ENCODE measurements at regions not wholly inside any gene's neighbourhood (a gene's known extent, or its start where the extent isn't known, plus 50 kb on each side); places are given as distances from the start of the nearest gene placed in this dataset.

DNA sequence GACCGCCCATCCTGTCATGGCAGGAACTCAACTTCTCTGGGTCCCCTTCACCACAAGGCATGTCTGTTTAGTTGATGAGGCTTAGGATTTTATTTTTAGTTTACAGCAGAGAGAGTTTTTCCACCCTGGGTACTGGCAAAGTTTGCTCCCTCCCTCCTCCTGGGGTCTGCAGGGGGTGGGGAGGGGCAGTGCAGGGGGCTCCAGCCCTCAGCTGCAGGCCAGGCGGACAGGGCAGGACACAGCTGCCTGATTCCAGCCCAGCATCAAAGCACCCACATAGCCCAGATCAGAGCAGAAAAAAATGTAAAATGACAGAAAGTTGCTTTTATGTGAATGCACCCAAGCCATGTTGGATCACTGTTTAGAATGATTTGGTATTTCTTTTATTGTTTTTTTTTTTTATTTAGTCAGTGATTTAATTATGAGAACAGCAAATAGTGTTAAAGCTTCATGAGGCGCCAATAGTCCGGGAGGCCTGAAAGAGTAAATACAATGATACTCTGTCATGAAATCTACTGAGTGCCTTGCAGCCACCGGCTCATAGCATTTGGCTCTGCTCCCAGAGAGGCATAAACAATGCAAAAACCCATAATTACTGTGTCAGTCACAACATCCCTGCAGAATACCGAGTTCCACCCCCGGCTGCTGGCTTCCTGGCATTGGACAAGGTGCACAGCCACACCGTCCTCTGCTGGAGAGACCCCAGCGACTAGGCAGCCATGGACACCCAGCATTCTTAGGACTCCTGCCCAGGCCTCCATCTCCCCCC is 923.5 kb downstream of the UQCRFS1 start:
- no peak overlapping the region for H3K4me3 Mint-ChIP-seq
- ChIA-PET CTCF (no interaction called here), POLR2A (no interaction called here)
- intact Hi-C loops (cut with DNase I, micrococcal nuclease) = no loop called here
- H3K27ac Mint-ChIP-seq = no peak overlapping the region
- ATAC-seq (no peak), DNase-seq (no peak)
- no peaks in the 10 kb centered on the region for H3K9me3 Mint-ChIP-seq (ENCODE audit: low read depth)
- no peaks in the 10 kb centered on the region for H3K4me1 Mint-ChIP-seq
- H3K27me3 Mint-ChIP-seq = peaks cover 2% of the 10 kb centered on the region
- no peaks in the 10 kb centered on the region for H3K36me3 Mint-ChIP-seq (ENCODE audit: low read depth)

DNA sequence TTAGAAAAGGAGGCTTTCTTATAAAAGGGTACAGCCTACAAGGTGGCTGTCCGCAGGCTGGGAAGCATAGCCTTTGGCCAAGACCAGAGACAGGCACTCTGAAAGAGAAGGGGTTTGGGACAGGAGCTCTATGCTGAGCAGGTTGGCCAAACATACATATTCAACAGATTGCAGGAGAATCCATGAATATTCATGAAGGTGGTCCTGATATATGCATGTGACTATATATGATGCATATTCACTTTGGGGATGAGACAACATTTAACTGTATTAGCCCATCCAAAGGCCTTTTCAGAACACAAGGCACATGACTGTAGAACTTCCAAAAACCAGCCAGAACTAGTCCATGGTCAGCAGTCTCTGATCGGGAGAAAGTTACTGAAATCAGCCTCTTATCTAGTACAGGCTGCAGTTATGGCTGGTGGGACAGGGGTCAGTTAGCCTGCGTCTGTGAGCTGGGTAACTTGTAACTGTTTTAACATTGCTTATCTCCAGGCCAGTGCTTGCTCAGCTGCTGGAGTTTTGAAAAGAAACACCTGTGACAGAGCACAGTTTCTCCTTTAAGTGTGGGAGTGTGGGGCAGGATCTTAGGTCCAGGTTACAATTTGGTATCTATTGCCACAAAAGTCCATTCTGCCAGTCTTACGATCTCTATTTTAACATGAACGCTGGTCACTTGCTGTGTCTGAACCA is 924.2 kb downstream of the UQCRFS1 start:
- no peak overlapping the region for H3K27ac Mint-ChIP-seq
- intact Hi-C loops (cut with DNase I, micrococcal nuclease) = no loop called here
- CTCF ChIA-PET = interaction anchor here (0.6 kb wide), 1 partner anchor 8 kb away, joined by 3 read pairs; no protein-coding TSS in a partner anchor

DNA sequence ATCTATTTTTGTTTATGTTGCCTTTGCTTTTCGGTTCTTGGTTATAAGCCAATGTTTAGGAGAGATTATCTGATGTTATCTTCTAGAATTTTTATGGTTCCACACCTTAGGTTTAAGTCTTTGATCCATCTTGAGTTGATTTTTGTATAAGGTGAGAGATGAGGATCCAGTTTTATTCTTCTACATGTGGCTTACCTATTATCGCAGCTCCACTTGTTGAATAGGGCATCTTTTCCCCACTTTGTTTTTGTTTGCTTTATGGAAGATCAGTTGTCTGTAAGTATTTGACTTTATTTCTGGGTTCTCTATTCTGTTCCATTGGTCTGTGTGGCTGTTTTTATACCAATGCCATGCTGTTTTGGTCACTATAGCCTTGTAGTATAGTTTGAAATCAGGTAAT is 927.0 kb downstream of the UQCRFS1 start:
- Mint-ChIP-seq H3K4me1 (no peaks in the 10 kb centered on the region), H3K4me3 (no peak overlapping the region), H3K9me3 (ENCODE audit: low read depth) (no peaks in the 10 kb centered on the region), H3K27me3 (peaks cover 2% of the 10 kb centered on the region), H3K27ac (no peak overlapping the region), H3K36me3 (ENCODE audit: low read depth) (no peaks in the 10 kb centered on the region)
- CTCF ChIA-PET = interaction anchor here (0.8 kb wide), 1 partner anchor 94 kb away, joined by 3 read pairs; no protein-coding TSS in a partner anchor
- ATAC-seq (no peak), DNase-seq (no peak)
- POLR2A ChIA-PET = no interaction called here
- intact Hi-C loops (cut with DNase I, micrococcal nuclease) = no loop called here

More for the DNA sequence above, 924.2 kb downstream of the UQCRFS1 start:
- no peak overlapping the region for H3K4me3 Mint-ChIP-seq
- peaks cover 2% of the 10 kb centered on the region for H3K27me3 Mint-ChIP-seq
- no peaks in the 10 kb centered on the region for H3K36me3 Mint-ChIP-seq (ENCODE audit: low read depth)
- no peaks in the 10 kb centered on the region for H3K9me3 Mint-ChIP-seq (ENCODE audit: low read depth)
- no peak for ATAC-seq
- DNase-seq = no peak
- H3K4me1 Mint-ChIP-seq = no peaks in the 10 kb centered on the region
- POLR2A ChIA-PET = no interaction called here

DNA sequence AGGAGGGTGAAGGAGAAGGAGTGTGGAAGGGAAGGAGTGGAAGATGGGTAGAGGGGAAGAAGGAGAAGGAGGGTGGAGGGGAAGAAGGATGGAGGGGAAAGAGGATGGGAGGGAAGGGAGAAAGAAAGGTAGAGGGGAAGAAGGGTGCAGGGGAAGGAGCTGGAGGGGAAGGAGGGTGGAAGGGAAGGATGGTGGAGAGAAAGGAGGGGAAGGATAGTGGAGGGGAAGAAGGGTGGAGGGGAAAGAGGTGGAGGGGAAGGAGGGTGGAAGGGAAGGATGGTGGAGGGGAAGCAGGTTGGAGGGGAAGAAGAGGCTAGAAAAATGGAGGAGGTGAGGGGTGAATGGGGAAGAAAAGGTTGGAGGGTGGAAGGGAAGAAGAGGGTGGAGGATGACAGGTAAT is 927.9 kb downstream of the UQCRFS1 start:
- ChIA-PET CTCF (interaction anchor here (0.8 kb wide), 1 partner anchor 93 kb away, joined by 3 read pairs; no protein-coding TSS in a partner anchor), POLR2A (no interaction called here)
- H3K4me1 Mint-ChIP-seq = no peaks in the 10 kb centered on the region
- ATAC-seq (no peak), DNase-seq (no peak)
- H3K4me3 Mint-ChIP-seq = no peak overlapping the region
- H3K9me3 Mint-ChIP-seq (ENCODE audit: low read depth) = no peaks in the 10 kb centered on the region
- H3K27me3 Mint-ChIP-seq = peaks cover 2% of the 10 kb centered on the region
- intact Hi-C loops (cut with DNase I, micrococcal nuclease) = no loop called here
- H3K27ac Mint-ChIP-seq = no peak overlapping the region
- no peaks in the 10 kb centered on the region for H3K36me3 Mint-ChIP-seq (ENCODE audit: low read depth)

DNA sequence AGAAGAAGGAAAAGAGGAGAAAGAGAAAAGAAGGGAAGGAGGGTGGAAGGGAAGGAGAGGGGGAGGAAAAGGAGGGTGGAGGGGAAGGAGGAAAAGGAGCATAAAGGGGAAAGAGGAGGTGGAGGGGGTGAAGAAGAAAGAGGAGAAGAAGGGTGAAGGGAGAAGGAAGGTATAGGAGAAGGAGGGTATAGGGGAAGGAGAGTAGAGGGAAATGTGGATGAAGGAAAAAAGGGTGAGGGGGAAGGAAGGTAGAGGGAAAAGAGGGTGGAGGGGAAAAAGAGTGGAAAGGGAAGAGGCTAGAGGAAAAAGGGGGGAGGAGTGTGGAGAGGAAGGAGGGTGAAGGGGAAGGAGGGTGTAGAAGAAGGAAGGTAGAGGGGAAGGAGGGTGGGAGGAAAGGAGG is 928.6 kb downstream of the UQCRFS1 start:
- ATAC-seq = no peak
- Mint-ChIP-seq H3K4me1 (no peaks in the 10 kb centered on the region), H3K4me3 (no peak overlapping the region), H3K27ac (no peak overlapping the region), H3K36me3 (ENCODE audit: low read depth) (no peaks in the 10 kb centered on the region), H3K27me3 (peaks cover 2% of the 10 kb centered on the region), H3K9me3 (ENCODE audit: low read depth) (no peaks in the 10 kb centered on the region)
- ChIA-PET CTCF (no interaction called here), POLR2A (no interaction called here)
- intact Hi-C loops (cut with DNase I, micrococcal nuclease) = no loop called here
- no peak for DNase-seq

DNA sequence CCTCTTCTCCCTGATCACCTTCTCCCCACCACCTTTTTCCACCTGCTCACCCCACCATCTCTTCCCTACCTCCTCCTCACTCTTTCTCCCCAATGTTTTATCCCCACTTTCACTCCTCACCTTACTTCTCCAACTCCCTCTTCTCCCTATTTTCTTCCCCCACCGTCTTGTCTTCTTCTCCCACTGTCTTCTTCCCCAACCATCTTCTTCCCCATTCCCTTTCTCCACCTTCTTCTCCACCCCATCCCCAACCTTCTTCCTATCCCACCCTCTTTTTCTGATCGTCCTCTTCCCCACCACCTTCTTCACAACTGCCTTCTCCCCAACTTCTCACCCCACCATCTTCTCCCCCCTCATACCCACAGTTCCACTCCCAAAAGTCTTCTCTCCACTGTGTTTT is 929.4 kb downstream of the UQCRFS1 start:
- Mint-ChIP-seq H3K27me3 (peaks cover 2% of the 10 kb centered on the region), H3K9me3 (ENCODE audit: low read depth) (no peaks in the 10 kb centered on the region), H3K4me3 (no peak overlapping the region), H3K36me3 (ENCODE audit: low read depth) (no peaks in the 10 kb centered on the region), H3K27ac (no peak overlapping the region), H3K4me1 (no peaks in the 10 kb centered on the region)
- ATAC-seq = no peak
- DNase-seq = no peak
- POLR2A ChIA-PET = no interaction called here
- intact Hi-C loops (cut with DNase I, micrococcal nuclease) = no loop called here
- CTCF ChIA-PET = no interaction called here

DNA sequence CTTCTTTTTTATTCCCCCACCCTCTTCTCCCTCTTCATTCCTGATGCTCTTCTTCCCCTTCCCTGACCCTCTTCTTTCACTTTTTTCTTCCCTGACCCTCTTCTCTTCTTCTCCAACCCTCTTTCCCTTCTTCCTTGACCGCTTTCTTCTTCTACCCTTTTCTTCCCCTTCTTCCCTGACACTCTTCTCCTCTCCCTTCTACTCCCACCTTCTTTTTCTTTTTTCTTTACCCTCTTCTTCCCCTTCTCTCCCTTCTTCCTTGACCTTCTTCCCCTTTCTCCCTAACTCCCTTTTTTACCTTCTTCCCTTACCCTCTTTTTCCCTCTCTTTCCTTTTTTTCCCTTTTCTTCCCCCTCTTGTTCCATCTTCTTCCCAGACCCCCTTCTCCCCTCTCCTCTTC is 931.3 kb downstream of the UQCRFS1 start:
- ATAC-seq (no peak), DNase-seq (no peak)
- H3K4me3 Mint-ChIP-seq = no peak overlapping the region
- ChIA-PET CTCF (no interaction called here), POLR2A (no interaction called here)
- no peaks in the 10 kb centered on the region for H3K9me3 Mint-ChIP-seq (ENCODE audit: low read depth)
- H3K27ac Mint-ChIP-seq = no peak overlapping the region
- H3K27me3 Mint-ChIP-seq = peaks cover 2% of the 10 kb centered on the region
- no peaks in the 10 kb centered on the region for H3K4me1 Mint-ChIP-seq
- H3K36me3 Mint-ChIP-seq (ENCODE audit: low read depth) = no peaks in the 10 kb centered on the region
- intact Hi-C loops (cut with DNase I, micrococcal nuclease) = no loop called here

DNA sequence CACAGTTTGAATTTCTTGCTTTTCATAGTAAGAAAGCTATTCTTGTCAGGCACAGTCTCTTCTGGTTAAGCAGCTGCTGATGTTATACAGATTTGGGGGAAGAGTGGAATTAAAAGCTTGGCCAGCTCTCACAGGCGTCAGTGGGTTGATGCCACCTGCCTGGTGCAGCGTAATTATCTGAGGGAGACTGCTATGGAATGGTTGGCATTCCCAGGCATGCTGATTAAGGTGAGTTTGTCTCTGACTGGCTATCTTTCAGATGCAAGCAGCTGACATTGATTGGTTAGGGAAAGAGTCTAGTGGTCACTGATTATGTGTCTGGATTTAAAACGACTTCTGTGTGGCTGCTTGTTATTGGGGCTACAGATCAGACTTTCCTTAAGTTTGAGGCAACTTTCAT is 948.4 kb downstream of the UQCRFS1 start:
- CTCF ChIA-PET = no interaction called here
- peaks cover 16% of the 10 kb centered on the region for H3K9me3 Mint-ChIP-seq (ENCODE audit: low read depth)
- H3K36me3 Mint-ChIP-seq (ENCODE audit: low read depth) = no peaks in the 10 kb centered on the region
- H3K4me3 Mint-ChIP-seq = no peak overlapping the region
- H3K27ac Mint-ChIP-seq = no peak overlapping the region
- no peak for ATAC-seq
- no peaks in the 10 kb centered on the region for H3K4me1 Mint-ChIP-seq
- H3K27me3 Mint-ChIP-seq = no peaks in the 10 kb centered on the region
- POLR2A ChIA-PET = no interaction called here
- DNase-seq = no peak
- intact Hi-C loops (cut with DNase I, micrococcal nuclease) = no loop called here

DNA sequence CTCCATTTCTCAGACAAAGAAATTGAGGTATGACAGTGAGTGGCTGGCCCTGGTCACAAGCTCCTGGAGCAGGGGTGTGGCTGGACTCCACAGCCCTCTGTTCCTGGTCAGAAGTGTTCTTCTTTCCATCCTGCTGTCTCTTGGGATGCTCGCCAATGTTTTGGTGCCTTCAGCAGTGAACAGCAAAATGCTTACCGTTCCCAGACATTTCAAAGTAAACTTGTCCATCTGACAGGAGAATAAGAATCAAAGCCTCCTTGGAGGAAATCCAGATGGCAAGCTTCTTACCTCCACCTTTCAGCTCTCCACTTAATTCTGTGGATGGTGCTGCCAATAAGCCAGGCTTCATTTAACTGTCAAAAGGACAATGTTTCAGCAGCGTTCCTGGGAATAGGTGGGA is 954.1 kb downstream of the UQCRFS1 start:
- intact Hi-C loops (cut with DNase I, micrococcal nuclease) = no loop called here
- H3K4me1 Mint-ChIP-seq = no peaks in the 10 kb centered on the region
- DNase-seq (no peak), ATAC-seq (no peak)
- H3K36me3 Mint-ChIP-seq (ENCODE audit: low read depth) = no peaks in the 10 kb centered on the region
- no peak overlapping the region for H3K4me3 Mint-ChIP-seq
- CTCF ChIA-PET = no interaction called here
- peaks cover 12% of the 10 kb centered on the region for H3K9me3 Mint-ChIP-seq (ENCODE audit: low read depth)
- H3K27me3 Mint-ChIP-seq = no peaks in the 10 kb centered on the region
- POLR2A ChIA-PET = no interaction called here
- H3K27ac Mint-ChIP-seq = no peak overlapping the region

DNA sequence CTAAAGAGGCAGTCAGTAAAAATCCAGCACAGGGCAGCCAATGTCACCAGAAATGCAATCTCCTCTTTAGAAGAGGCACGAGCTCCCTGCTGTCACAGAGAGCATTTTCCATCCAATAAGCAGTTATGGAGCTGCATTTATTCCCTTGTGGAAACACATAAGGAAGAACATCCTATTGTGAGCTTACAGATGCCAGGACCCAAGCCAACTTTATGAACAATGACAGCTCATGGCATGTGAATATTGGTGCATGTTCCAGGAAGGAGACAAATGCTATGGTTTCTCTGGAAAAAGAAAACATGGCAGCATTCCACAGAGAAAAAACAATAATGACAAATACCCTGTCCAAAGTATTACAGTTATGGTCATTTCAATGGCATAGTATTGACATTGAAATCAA is 955.6 kb downstream of the UQCRFS1 start:
- ChIA-PET CTCF (no interaction called here), POLR2A (no interaction called here)
- H3K4me1 Mint-ChIP-seq = no peaks in the 10 kb centered on the region
- no peak overlapping the region for H3K4me3 Mint-ChIP-seq
- intact Hi-C loops (cut with DNase I, micrococcal nuclease) = no loop called here
- no peaks in the 10 kb centered on the region for H3K36me3 Mint-ChIP-seq (ENCODE audit: low read depth)
- H3K27ac Mint-ChIP-seq = no peak overlapping the region
- no peaks in the 10 kb centered on the region for H3K27me3 Mint-ChIP-seq
- H3K9me3 Mint-ChIP-seq (ENCODE audit: low read depth) = peaks cover 3% of the 10 kb centered on the region
- ATAC-seq = no peak
- no peak for DNase-seq

DNA sequence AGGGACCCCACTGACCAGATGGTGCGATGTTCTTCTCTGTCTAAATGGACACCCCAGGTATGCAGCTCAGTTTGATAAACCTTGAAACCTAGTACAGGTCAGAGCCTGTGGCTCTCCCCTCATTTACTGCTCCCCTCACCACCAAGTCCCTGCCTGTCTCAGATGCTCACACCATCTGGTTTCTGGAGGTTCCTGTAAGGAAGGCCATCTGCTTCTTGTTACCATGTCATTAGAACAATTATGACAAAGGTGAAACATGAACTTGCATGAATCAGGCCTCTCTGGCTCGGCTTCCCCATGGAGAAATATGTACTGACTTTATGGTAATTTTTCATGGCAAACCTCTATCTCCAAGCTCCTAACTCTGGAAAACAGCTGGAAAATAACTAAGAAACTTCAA is 965.7 kb downstream of the UQCRFS1 start:
- CTCF ChIA-PET = no interaction called here
- POLR2A ChIA-PET = no interaction called here
- Mint-ChIP-seq H3K27ac (no peak overlapping the region), H3K4me1 (no peaks in the 10 kb centered on the region), H3K4me3 (no peak overlapping the region), H3K9me3 (ENCODE audit: low read depth) (peaks cover 2% of the 10 kb centered on the region), H3K36me3 (ENCODE audit: low read depth) (no peaks in the 10 kb centered on the region), H3K27me3 (no peaks in the 10 kb centered on the region)
- DNase-seq = no peak
- intact Hi-C loops (cut with DNase I, micrococcal nuclease) = no loop called here
- no peak for ATAC-seq

DNA sequence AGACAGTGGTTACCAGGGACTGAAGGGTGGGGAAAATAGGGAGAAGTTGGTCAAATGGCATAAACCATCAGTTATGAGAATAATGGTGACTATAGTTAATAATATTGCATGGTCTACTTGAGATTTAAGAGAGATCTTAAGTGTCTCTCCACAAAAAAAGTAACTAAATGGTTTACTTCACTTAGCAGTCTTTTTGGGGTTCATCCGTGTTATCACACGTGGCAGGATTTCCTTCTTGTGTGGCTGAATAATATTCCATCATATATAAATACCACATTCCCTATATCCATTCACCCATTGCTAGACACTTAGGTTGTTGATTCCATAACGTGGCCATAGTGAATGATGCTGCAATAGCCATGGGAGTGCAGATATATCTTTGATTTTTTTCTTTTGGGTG is 967.0 kb downstream of the UQCRFS1 start:
- intact Hi-C loops (cut with DNase I, micrococcal nuclease) = no loop called here

More for the DNA sequence above, 967.0 kb downstream of the UQCRFS1 start:
- H3K4me3 Mint-ChIP-seq = no peak overlapping the region
- H3K27me3 Mint-ChIP-seq = no peaks in the 10 kb centered on the region
- H3K4me1 Mint-ChIP-seq = no peaks in the 10 kb centered on the region
- ATAC-seq (no peak), DNase-seq (no peak)
- no peaks in the 10 kb centered on the region for H3K36me3 Mint-ChIP-seq (ENCODE audit: low read depth)
- peaks cover 2% of the 10 kb centered on the region for H3K9me3 Mint-ChIP-seq (ENCODE audit: low read depth)
- ChIA-PET CTCF (no interaction called here), POLR2A (no interaction called here)
- H3K27ac Mint-ChIP-seq = no peak overlapping the region
